IPS-18c (cell line): ENCODE measurements at regions not wholly inside any gene's neighbourhood (a gene's known extent, or its start where the extent isn't known, plus 50 kb on each side); places are given as distances from the start of the nearest gene placed in this dataset.

Experiments used
- H3K4me3 ChIP-seq: 2 replicates; pipeline ENCODE4 v1.7.0; 2013; ENCODE audit warnings: low read depth, mild to moderate bottlenecking, low read length, moderate library complexity; ENCODE audit not compliant: insufficient read depth
- H3K9me3 ChIP-seq: one replicate; pipeline ENCODE4 v1.6.1; 2013; ENCODE audit warnings: mild to moderate bottlenecking, low read length, moderate library complexity; ENCODE audit not compliant: control insufficient read depth, insufficient read depth

DNA sequence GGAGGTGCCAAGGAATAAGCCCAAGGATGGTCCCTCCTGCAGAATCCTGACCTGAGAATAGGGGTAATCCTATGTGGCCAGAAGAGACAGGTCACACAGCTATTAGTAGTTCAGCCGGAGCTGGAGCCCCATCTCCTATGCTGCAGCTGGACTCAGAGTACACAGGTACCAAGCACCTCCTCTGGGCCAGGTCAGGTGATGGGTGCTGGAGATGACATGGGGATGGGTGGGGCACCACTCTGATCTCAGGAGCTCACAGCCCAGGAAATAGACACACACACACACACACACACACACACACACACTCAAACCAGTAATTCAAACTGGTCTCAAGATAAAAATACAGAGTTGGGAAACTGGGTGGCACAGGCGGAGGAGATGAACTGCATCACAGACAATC lies 54.2 kb upstream of the SSBP3 start:
- H3K4me3 ChIP-seq: no peak overlapping the region
- no peaks in the 10 kb centered on the region for H3K9me3 ChIP-seq

- Histone ChIP-seq H3K9me3 (no peaks in the 10 kb centered on the region), H3K4me3 (no peak overlapping the region)
Observed at GRCh38 chr1:54459726-54460191, 53.6 kb upstream of the SSBP3 start.

- Histone ChIP-seq H3K4me3 (no peak overlapping the region), H3K9me3 (no peaks in the 10 kb centered on the region)
Observed at GRCh38 chr1:54459140-54459539, 52.9 kb upstream of the SSBP3 start.

DNA sequence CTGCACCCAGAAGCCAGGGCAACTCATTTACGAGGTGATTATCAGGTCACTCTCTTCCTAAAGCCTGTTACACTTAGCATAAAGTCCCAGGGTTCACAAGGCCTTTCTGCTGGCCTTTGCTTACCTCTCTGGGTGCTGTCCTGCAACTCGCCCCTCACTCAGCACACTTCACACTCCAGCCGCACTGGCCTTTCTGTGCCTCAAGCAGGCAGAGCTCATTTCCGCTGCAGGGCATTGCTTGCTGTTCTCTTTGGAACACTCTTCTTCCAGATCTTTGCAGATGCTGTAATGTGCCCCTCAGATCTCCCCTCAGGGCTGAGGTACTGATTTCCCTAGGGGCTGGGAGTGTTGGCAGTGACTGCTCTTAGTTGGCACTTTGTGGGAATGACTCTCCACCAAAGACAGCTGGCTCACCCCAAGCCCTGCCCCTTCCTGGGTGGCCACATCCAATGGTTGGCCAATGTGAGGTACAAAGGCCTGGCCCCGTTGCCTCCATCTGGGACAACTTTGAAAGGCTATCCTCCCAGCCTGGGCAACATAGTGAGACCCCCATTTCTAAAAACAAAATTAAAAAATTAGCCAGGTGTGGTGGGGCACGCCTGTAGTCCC lies 50.8 kb upstream of the SSBP3 start:
- no peak overlapping the region for H3K4me3 ChIP-seq
- no peaks in the 10 kb centered on the region for H3K9me3 ChIP-seq

DNA sequence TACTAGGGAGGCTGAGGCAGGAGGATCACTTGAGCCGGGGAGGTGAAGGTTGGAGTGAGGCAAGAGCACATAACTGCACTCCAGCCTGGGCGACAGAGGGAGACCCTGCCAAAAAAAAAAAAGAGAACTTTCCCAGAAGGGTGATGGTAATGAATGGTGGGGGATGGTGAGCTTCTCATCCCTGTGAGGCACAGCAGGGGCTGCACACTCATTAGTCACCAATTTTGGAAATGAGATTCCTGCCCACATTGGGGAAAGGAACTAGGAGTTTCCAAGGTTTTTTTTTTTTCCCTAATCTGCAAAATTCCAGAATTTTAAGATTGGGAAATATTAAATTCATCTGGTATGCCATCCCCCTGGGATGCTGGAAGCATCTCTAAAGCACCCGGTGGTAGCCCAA lies 50.2 kb upstream of the SSBP3 start:
- Histone ChIP-seq H3K9me3 (no peaks in the 10 kb centered on the region), H3K4me3 (no peak overlapping the region)
